ENCODE measurements at regions not wholly inside any gene's neighbourhood (a gene's known extent, or its start where the extent isn't known, plus 50 kb on each side); places are given as distances from the start of the nearest gene placed in this dataset.

GRCh38 chr19:27635401-27635800 is 1577.5 kb downstream of the UQCRFS1 start:
- TF ChIP-seq, protein P1, sequence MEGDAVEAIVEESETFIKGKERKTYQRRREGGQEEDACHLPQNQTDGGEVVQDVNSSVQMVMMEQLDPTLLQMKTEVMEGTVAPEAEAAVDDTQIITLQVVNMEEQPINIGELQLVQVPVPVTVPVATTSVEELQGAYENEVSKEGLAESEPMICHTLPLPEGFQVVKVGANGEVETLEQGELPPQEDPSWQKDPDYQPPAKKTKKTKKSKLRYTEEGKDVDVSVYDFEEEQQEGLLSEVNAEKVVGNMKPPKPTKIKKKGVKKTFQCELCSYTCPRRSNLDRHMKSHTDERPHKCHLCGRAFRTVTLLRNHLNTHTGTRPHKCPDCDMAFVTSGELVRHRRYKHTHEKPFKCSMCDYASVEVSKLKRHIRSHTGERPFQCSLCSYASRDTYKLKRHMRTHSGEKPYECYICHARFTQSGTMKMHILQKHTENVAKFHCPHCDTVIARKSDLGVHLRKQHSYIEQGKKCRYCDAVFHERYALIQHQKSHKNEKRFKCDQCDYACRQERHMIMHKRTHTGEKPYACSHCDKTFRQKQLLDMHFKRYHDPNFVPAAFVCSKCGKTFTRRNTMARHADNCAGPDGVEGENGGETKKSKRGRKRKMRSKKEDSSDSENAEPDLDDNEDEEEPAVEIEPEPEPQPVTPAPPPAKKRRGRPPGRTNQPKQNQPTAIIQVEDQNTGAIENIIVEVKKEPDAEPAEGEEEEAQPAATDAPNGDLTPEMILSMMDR (IDR thresholded peaks at IDR 0.05) = no peak
- no peak for TF ChIP-seq POLR2A (IDR thresholded peaks at IDR 0.05; ENCODE audit: low read length)
- no peak for TF ChIP-seq MAX (IDR thresholded peaks at IDR 0.05)
- TF ChIP-seq KDM1A (IDR thresholded peaks at IDR 0.05; ENCODE audit: low read depth) = no peak

All from A549 (cell line).